A673 (cell line): ENCODE measurements at regions not wholly inside any gene's neighbourhood (a gene's known extent, or its start where the extent isn't known, plus 50 kb on each side); places are given as distances from the start of the nearest gene placed in this dataset.

Experiments
- BruUV-seq: library from RNA; stranded (reverse); fragments of 400-500 nt; replicated peaks from 2 replicates; lab custom pipeline; 2021; lab: Mats Ljungman, UMichigan
- CTCF ChIA-PET: fragments of 300-600 bp; sonication (Branson Sonifier 250); formaldehyde crosslinking; loops from one replicate; lab custom pipeline; 2022; ENCODE audit warnings: antibody characterized with exemption; lab: Charles Lee
- POLR2A ChIA-PET: fragments of 300-600 bp; sonication (Branson Sonifier 250); formaldehyde crosslinking; loops from one replicate; lab custom pipeline; 2022; ENCODE audit warnings: antibody characterized with exemption; ENCODE audit not compliant: low non-redundant PET; lab: Charles Lee
- DNase-seq: peaks from one replicate; pipeline ENCODE4 v3.0.0-alpha.2; 2015; ENCODE audit warnings: low spot score
- H3K27ac ChIP-seq: fragments of 200-600 bp; sonication (generic); 2 replicates; pipeline ENCODE4 v1.5.1; 2016; ENCODE audit warnings: mixed run types, low read depth, mild to moderate bottlenecking, mixed read lengths, antibody characterized with exemption, low read length; ENCODE audit not compliant: poor library complexity, severe bottlenecking
- H3K27me3 ChIP-seq: fragments of 200-600 bp; sonication (generic); replicated peaks from 2 replicates; pipeline ENCODE4 v1.6.1; 2017; ENCODE audit warnings: mixed run types, low read depth, mild to moderate bottlenecking, mixed read lengths, antibody characterized with exemption, low read length; ENCODE audit not compliant: insufficient read depth, poor library complexity
- H3K36me3 ChIP-seq: fragments of 200-600 bp; sonication (generic); 2 replicates; pipeline ENCODE4 v1.6.1; 2016; ENCODE audit warnings: mixed run types, mild to moderate bottlenecking, mixed read lengths, antibody characterized with exemption, low read length; ENCODE audit not compliant: insufficient read depth, poor library complexity, severe bottlenecking
- H3K4me1 ChIP-seq: fragments of 200-600 bp; sonication (generic); 2 replicates; pipeline ENCODE4 v1.6.1; 2017; ENCODE audit warnings: mixed run types, mild to moderate bottlenecking, mixed read lengths, antibody characterized with exemption, low read length; ENCODE audit not compliant: insufficient read depth, poor library complexity, severe bottlenecking
- H3K4me3 ChIP-seq: fragments of 200-600 bp; sonication (generic); 2 replicates; pipeline ENCODE4 v1.5.1; 2016; ENCODE audit warnings: low read depth, mixed run types, mild to moderate bottlenecking, mixed read lengths, low read length; ENCODE audit not compliant: poor library complexity, severe bottlenecking
- H3K9me3 ChIP-seq: fragments of 200-600 bp; sonication (generic); 2 replicates; pipeline ENCODE4 v1.6.1; 2016; ENCODE audit warnings: mixed run types, low read depth, mild to moderate bottlenecking, mixed read lengths, antibody characterized with exemption, low read length; ENCODE audit not compliant: poor library complexity, severe bottlenecking
- CTCF ChIP-seq: fragments of 300-800, 200-600 bp; sonication (generic); conservative IDR thresholded peaks from 2 replicates; pipeline ENCODE4 v1.5.1; 2017; ENCODE audit warnings: low read depth, mild to moderate bottlenecking, antibody characterized with exemption, low read length, moderate library complexity, mixed read lengths
- EZH2 ChIP-seq: fragments of 200-600 bp; sonication (generic); IDR thresholded peaks from 2 replicates; pipeline ENCODE4 v1.6.1; 2017; ENCODE audit warnings: borderline replicate concordance, low read depth, mild to moderate bottlenecking, mixed read lengths, antibody characterized with exemption, low read length; ENCODE audit not compliant: poor library complexity, severe bottlenecking
- intact Hi-C: fragments of 100-400 bp; cut with micrococcal nuclease; formaldehyde crosslinking; loops from one replicate; pipeline ENCODE4 v1.10.0; 2022; ENCODE audit not compliant: unreplicated experiment

GRCh38 chrX:113586281-113586898 is 745.8 kb upstream of the AMOT start:
- BruUV-seq, result no TSS peak
- CTCF ChIA-PET, result no interaction called here
- no peak overlapping the region for H3K4me3 ChIP-seq
- H3K9me3 ChIP-seq, result no peaks in the 10 kb centered on the region
- no peak for TF ChIP-seq EZH2
- TF ChIP-seq CTCF, result no peak
- no peaks in the 10 kb centered on the region for H3K36me3 ChIP-seq
- H3K27me3 ChIP-seq, result no peaks in the 10 kb centered on the region
- intact Hi-C loops, result no loop called here
- H3K27ac ChIP-seq, result no peak overlapping the region
- POLR2A ChIA-PET, result no interaction called here
- no peaks in the 10 kb centered on the region for H3K4me1 ChIP-seq
- DNase-seq, result no peak

- POLR2A ChIA-PET, result no interaction called here
- CTCF ChIA-PET, result no interaction called here
- H3K27ac ChIP-seq, result no peak overlapping the region
- no peaks in the 10 kb centered on the region for H3K27me3 ChIP-seq
- H3K36me3 ChIP-seq, result no peaks in the 10 kb centered on the region
- intact Hi-C loops, result no loop called here
- H3K9me3 ChIP-seq, result no peaks in the 10 kb centered on the region
- H3K4me1 ChIP-seq, result no peaks in the 10 kb centered on the region
- BruUV-seq, result no TSS peak
- TF ChIP-seq EZH2 (no peak), CTCF (no peak)
- no peak overlapping the region for H3K4me3 ChIP-seq
- no peak for DNase-seq
These were observed 739.9 kb upstream of the AMOT start for GRCh38 chrX:113580486-113580885.

- ChIA-PET POLR2A (no interaction called here), CTCF (no interaction called here)
- TF ChIP-seq CTCF (no peak), EZH2 (no peak)
These were observed 717.9 kb upstream of the AMOT start for GRCh38 chrX:113558576-113558975.

More at GRCh38 chrX:113558576-113558975, 717.9 kb upstream of the AMOT start:
- no peaks in the 10 kb centered on the region for H3K9me3 ChIP-seq
- no peaks in the 10 kb centered on the region for H3K36me3 ChIP-seq
- intact Hi-C loops, result no loop called here
- no peak overlapping the region for H3K27ac ChIP-seq
- H3K27me3 ChIP-seq, result no peaks in the 10 kb centered on the region
- BruUV-seq, result no TSS peak
- H3K4me1 ChIP-seq, result no peaks in the 10 kb centered on the region
- H3K4me3 ChIP-seq, result no peak overlapping the region
- DNase-seq, result no peak
